Sigmoid colon (tissue), 4 donors: ENCODE measurements at regions not wholly inside any gene's neighbourhood (a gene's known extent, or its start where the extent isn't known, plus 50 kb on each side); places are given as distances from the start of the nearest gene placed in this dataset.

Experiments
- CTCF ChIP-seq, 4 experiments: fragments of 450-650 bp in 3 of 4; fragments of 200-600 bp in 1 of 4; IDR thresholded peaks; one replicate each; pipeline ENCODE4 v1.5.1; 2016 to 2019; ENCODE audit warnings: antibody characterized with exemption in 4 of 4, mild to moderate bottlenecking in 3 of 4, moderate library complexity in 2 of 4
- POLR2AphosphoS5 ChIP-seq, 4 donors: sonication (generic); formaldehyde crosslinking; IDR thresholded peaks; one replicate each; pipeline ENCODE4 v1.6.1; 2017; ENCODE audit warnings: antibody characterized with exemption in 4 of 4

GRCh38 chr9:26530841-26531240, 361.8 kb downstream of the CAAP1 start:
- no peak for TF ChIP-seq CTCF (IDR thresholded peaks at IDR 0.05)
- no peak for TF ChIP-seq POLR2AphosphoS5 (IDR thresholded peaks at IDR 0.05)
